ENCODE measurements at regions not wholly inside any gene's neighbourhood (a gene's known extent, or its start where the extent isn't known, plus 50 kb on each side); places are given as distances from the start of the nearest gene placed in this dataset.
"Not testable (repeated sequence)": the region's sequence is repeated elsewhere in the genome, so short reads cannot be mapped to it uniquely, and the experiment has no call there.

DNA sequence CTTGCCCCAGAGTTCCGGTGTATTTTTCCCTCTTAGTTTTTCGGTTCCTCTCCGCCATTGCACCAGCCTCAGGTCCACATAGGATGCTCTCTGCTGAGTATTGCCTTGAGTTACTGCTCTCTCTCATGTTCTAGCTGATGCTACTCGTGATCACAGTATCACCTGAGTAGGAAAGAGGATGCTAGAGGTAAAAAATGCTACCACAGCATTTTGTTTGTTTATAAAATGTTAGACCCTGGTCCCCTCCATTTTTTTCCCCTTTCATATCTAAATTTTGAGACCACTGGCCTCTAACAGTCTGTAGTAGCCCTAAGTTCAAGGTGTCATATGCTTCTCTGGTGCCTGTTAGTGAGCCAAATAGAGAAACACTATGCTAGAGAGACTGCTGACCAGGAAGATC is 175.5 kb downstream of the OR2B2 start:
- no peak for DNase-seq (ENCODE audit: low spot score)

- no peak for DNase-seq (ENCODE audit: low spot score)
Observed at GRCh38 chr6:27728442-27728841, 183.8 kb downstream of the OR2B2 start.

- DNase-seq (ENCODE audit: low spot score): peak; percentile 19
Observed at GRCh38 chr6:27726619-27727023, 185.6 kb downstream of the OR2B2 start.

- DNase-seq (ENCODE audit: low spot score): no peak
Observed at GRCh38 chr6:27720607-27721580, 191.3 kb downstream of the OR2B2 start.

- not testable (repeated sequence) for DNase-seq (ENCODE audit: low spot score)
Observed at GRCh38 chr6:27719039-27719438, 193.2 kb downstream of the OR2B2 start.

- DNase-seq (ENCODE audit: low spot score): no peak
Observed at GRCh38 chr6:27706431-27706830, 205.8 kb downstream of the OR2B2 start.

DNA sequence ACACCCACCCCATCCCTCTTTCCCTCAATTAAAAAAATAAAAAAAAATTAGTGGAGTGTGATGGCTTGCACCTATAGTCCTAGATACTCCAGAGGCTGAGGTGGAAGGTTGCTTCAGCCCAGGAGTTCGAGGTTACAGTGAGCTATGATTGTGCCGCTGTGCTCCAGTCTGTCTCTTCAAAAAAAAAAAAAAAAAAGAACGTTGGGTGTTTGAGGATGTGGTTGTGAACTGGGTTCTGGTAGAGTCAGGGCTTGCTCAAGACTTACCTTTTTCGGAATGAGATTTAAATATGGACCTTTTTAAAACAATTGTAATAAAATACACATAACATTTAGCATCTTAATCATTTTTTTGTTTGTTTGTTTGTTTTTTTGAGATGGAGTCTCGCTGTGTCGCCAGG is 211.9 kb downstream of the OR2B2 start:
- no peak for DNase-seq (ENCODE audit: low spot score)

DNA sequence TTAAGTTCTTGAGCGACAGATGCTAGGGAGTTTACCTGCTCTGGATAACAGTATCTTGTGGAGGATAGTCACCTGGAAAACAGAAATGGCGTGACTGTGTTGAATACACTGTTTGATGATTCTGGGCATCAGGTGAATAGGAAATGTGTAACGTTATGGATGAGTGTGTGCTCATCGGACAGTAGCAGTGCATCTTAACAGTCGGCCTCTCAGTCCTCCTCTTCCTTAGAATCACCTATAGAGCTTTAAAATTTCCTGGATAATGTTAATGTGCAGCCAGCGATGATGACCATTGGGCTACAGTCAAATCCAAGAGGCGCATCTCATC is 217.7 kb downstream of the OR2B2 start:
- no peak for DNase-seq (ENCODE audit: low spot score)

GRCh38 chr6:27693766-27694546 is 218.2 kb downstream of the OR2B2 start:
- DNase-seq (ENCODE audit: low spot score): peak; percentile 27

DNA sequence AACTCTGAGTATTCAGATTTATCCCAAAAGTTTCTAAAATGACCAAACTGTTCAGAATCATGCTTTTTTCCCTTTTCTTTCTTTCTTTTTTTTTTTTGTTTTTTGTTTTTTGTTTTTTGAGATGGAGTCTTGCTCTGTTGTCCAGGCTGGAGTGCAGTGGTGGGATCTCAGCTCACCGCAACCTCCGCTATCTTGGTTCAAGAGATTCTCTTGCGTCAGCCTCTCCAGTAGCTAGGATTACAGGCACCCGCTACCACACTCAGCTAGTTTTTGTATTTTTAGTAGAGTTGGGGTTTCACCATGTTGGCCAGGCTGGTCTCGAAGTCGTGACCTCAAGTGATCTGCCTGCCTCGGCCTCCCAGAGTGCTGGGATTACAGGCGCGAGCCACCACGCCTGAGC is 219.2 kb upstream of the ZNF184 start:
- DNase-seq (ENCODE audit: low spot score): not testable (repeated sequence)

DNA sequence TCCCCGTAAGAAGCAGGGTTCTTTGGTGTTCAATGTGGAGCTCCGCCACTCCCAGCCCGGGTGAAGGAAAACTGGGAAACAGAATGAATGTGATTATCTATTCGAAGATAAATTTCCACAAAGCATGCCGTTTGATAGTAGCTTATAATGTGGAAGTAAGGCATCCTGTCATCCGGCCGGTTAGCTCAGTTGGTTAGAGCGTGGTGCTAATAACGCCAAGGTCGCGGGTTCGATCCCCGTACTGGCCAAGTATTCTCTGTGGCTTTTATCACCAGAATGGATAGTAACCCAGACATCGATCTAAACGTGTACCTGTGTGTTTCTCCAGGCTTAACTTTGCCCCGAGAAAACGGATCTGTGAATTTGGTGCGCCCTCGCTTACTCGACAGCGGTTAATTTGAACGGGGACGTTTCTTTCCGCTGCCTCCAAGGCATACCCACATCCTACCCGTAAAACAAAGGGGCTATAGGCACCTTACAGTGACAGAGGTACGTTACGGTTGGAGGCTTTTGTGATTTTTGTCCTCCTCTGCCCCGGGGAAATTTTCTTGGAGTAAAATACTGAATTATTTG is 215.2 kb upstream of the ZNF184 start:
- DNase-seq (ENCODE audit: low spot score): peak; percentile 93

GRCh38 chr6:27687154-27688013 is 214.5 kb upstream of the ZNF184 start:
- peak; percentile 91 for DNase-seq (ENCODE audit: low spot score)

- DNase-seq (ENCODE audit: low spot score): no peak
Observed at GRCh38 chr6:27685279-27685678, 212.4 kb upstream of the ZNF184 start.

DNA sequence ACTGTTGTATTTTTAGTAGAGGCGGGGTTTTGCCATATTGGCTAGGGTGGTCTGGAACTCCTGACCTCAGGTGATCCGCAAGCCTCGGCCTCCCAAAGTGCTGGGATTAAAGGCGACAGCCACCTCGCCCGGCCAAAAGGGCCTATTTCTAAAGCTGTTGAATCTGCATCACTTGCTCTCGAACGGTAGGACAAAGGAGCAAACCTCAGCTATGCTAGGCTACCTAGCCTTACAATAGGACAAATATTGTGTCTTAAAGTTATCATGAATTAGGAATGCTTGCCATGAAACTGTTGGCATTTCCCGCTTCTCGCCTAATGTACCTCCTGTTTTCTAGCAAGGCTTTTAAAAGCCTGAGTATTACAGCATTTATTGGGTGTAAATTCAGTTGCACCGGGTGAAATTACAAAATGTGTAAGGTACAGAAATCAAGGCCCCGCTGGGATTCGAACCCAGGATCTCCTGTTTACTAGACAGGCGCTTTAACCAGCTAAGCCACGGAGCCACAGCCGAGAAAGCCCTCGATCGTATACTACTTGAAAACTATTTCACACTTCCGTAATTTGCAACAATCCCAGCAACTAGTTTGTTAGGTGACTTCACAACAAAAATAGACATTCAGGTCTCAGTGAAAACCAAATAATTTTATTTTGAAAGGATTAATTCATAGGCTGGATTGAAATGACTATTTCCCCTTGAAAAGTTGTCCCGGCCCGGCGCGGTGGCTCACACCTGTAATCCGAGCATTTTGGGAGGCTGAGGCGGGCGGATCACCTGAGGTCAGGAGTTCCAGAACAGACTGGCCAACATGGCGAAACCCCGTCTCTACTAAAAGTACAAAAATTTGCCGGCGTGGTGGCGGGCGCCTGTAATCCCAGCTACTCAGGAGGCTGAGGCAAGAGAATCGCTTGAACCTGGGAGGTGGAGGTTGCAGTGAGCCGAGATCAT is 211.6 kb upstream of the ZNF184 start:
- peak; percentile 93 for DNase-seq (ENCODE audit: low spot score)

- no peak for DNase-seq (ENCODE audit: low spot score)
Observed at GRCh38 chr6:27679964-27680694, 207.2 kb upstream of the ZNF184 start.

DNA sequence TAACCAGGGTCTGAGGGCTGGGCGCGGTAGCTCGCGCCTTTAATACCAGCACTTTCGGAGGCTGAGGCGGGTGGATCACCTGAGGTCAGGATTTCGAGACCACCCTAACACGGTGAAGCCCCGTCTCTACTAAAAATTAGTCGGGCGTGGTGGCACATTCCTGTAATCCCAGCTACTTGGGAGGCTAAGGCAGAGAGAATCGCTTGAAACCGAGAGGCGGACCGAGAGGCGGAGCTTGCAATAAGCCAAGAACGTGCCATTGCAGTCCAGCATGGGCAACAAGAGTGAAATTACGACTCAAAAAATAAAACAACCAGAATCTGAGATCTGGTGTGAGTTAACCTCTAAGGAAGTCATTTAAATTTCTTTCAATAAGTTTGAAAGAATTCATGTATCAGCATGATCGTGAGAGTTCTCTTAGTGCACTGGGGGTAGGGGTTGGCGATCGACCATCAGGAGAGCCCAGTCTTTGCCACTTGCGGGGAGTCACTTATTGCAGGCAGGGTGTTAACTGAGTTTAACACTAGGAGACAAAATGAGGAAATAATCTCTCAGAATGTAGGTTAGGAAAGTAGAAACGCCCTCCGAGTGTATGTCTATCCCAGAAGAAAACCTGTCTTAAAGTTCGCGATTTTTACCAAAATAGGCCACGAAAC is 206.5 kb upstream of the ZNF184 start:
- no peak for DNase-seq (ENCODE audit: low spot score)

- no peak for DNase-seq (ENCODE audit: low spot score)
Observed at GRCh38 chr6:27678469-27678868, 205.6 kb upstream of the ZNF184 start.

DNA sequence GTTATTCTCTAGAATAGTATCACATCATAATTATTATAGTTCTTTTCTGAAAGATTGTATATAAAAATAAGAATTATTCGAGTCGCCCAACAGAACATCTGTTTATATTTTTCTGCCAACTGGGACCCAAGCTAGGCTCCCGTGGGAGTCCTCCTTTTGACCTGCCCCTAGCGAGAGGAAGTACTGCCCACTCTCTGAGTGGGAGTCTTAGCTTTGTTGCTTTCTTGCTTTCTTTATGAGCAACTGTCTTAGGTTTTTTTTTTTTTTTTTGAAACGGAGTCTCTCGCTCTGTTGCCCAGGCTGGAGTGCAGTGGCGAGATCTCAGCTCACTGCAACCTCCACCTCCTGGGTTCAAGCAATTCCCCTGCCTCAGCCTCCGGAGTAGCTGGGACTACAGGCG is 202.0 kb upstream of the ZNF184 start:
- DNase-seq (ENCODE audit: low spot score): no peak

DNA sequence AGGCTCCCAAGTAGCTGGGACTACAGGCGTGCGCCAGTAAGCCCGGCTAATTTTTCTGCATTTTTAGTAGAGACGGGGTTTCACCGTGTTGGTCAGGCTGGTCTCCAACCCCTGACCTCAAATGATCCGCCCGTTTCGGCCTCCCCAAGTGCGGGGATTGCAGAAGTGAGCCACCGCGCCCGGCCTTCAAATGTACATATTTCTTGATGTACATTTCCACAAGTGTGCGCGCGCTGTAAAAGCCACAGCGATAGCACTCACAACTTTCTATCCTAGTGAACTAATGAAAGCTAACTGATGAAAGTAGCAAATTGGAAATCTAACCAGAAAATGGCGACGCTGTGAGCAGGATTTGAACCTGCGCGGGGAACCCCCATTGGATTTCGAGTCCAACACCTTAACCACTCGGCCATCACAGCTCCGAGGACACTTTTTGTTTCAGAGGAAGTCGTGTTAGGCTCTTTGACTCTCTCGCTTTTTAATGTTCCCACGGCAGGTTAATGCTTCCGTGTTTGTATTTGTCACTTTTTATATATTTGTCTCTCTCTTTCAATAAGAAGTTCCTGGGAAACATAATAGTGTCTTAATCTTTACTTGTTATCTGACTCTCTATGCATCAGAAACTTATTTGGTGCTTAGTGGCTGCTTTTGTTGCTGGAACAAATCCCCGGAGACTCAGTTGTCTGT is 199.4 kb upstream of the ZNF184 start:
- peak; percentile 91 for DNase-seq (ENCODE audit: low spot score)

All from RKO (cell line).